H9 (cell line): ENCODE measurements at regions not wholly inside any gene's neighbourhood (a gene's known extent, or its start where the extent isn't known, plus 50 kb on each side); places are given as distances from the start of the nearest gene placed in this dataset.

Experiments used
- DNase-seq: peaks from one replicate; pipeline ENCODE4 v3.0.0-alpha.2; 2017
- H2AFZ ChIP-seq: one replicate; pipeline ENCODE4 v1.6.1; 2013; ENCODE audit warnings: mild to moderate bottlenecking, low read length, control low read depth, moderate library complexity
- H2AK5ac ChIP-seq: 2 replicates; pipeline ENCODE4 v1.6.1; 2013; ENCODE audit warnings: low read length, control low read depth, mixed read lengths; ENCODE audit not compliant: insufficient read length
- H2BK120ac ChIP-seq: one replicate; pipeline ENCODE4 v1.6.1; 2013; ENCODE audit warnings: low read depth, mild to moderate bottlenecking, low read length, control low read depth, inconsistent platforms; ENCODE audit not compliant: poor library complexity, severe bottlenecking
- H2BK12ac ChIP-seq: 2 replicates; pipeline ENCODE4 v1.6.1; 2013; ENCODE audit warnings: low read length, control low read depth, mixed read lengths, low read depth; ENCODE audit not compliant: insufficient read length
- H2BK15ac ChIP-seq: 2 replicates; pipeline ENCODE4 v1.6.1; 2013; ENCODE audit warnings: low read depth, low read length, control low read depth
- H2BK20ac ChIP-seq: one replicate; pipeline ENCODE4 v1.6.1; 2013; ENCODE audit warnings: low read depth, mild to moderate bottlenecking, low read length, control low read depth, inconsistent platforms; ENCODE audit not compliant: poor library complexity, severe bottlenecking
- H2BK5ac ChIP-seq: 2 replicates; pipeline ENCODE4 v1.6.1; 2013; ENCODE audit warnings: low read length, control low read depth, mixed read lengths; ENCODE audit not compliant: insufficient read length
- H3K14ac ChIP-seq: 2 replicates; pipeline ENCODE4 v1.6.1; 2013; ENCODE audit warnings: low read length, control low read depth; ENCODE audit not compliant: insufficient read depth
- H3K18ac ChIP-seq: 2 replicates; pipeline ENCODE4 v1.6.1; 2013; ENCODE audit warnings: low read depth, mild to moderate bottlenecking, mixed read lengths, low read length, control low read depth; ENCODE audit not compliant: insufficient read length
- H3K23ac ChIP-seq: 2 replicates; pipeline ENCODE4 v1.6.1; 2013; ENCODE audit warnings: low read length, control low read depth, mixed read lengths, low read depth; ENCODE audit not compliant: insufficient read length
- H3K23me2 ChIP-seq: 2 replicates; pipeline ENCODE4 v1.6.1; 2013; ENCODE audit warnings: low read depth, mild to moderate bottlenecking, mixed read lengths, low read length, control low read depth; ENCODE audit not compliant: insufficient read length, poor library complexity, severe bottlenecking
- H3K27ac ChIP-seq: 2 replicates; pipeline ENCODE4 v1.5.1; 2013; ENCODE audit warnings: low read length, control low read depth, mixed read lengths, low read depth; ENCODE audit not compliant: insufficient read length
- H3K27me3 ChIP-seq: 2 replicates; pipeline ENCODE4 v1.6.1; 2013; ENCODE audit warnings: low read length, control low read depth, inconsistent platforms; ENCODE audit not compliant: insufficient read depth
- H3K4ac ChIP-seq: 2 replicates; pipeline ENCODE4 v1.6.1; 2013; ENCODE audit warnings: low read depth, mild to moderate bottlenecking, control low read depth, inconsistent platforms, low read length, moderate library complexity
- H3K4me1 ChIP-seq: 2 replicates; pipeline ENCODE4 v1.6.1; 2013; ENCODE audit warnings: low read length, control low read depth, inconsistent platforms; ENCODE audit not compliant: insufficient read depth
- H3K4me2 ChIP-seq: 2 replicates; pipeline ENCODE4 v1.6.1; 2013; ENCODE audit warnings: low read length, control low read depth, mixed read lengths; ENCODE audit not compliant: insufficient read length, insufficient read depth
- H3K56ac ChIP-seq: 2 replicates; pipeline ENCODE4 v1.6.1; 2013; ENCODE audit warnings: low read depth, mild to moderate bottlenecking, mixed read lengths, low read length, control low read depth; ENCODE audit not compliant: insufficient read length
- H3K79me1 ChIP-seq: 2 replicates; pipeline ENCODE4 v1.6.1; 2013; ENCODE audit warnings: low read depth, mild to moderate bottlenecking, moderate library complexity, low read length, control low read depth, inconsistent platforms; ENCODE audit not compliant: insufficient read depth, poor library complexity, severe bottlenecking
- H3K79me2 ChIP-seq: 2 replicates; pipeline ENCODE4 v1.6.1; 2013; ENCODE audit warnings: low read length, control low read depth, inconsistent platforms; ENCODE audit not compliant: insufficient read depth
- H3K9ac ChIP-seq: 2 replicates; pipeline ENCODE4 v1.6.1; 2013; ENCODE audit warnings: low read length, control low read depth, mixed read lengths; ENCODE audit not compliant: insufficient read length; ENCODE audit errors: extremely low read depth
- H3K9me3 ChIP-seq: one replicate; pipeline ENCODE4 v1.6.1; 2013; ENCODE audit warnings: low read depth, low read length, inconsistent platforms; ENCODE audit not compliant: control insufficient read depth
- H3T11ph ChIP-seq: one replicate; pipeline ENCODE4 v1.6.1; 2013; ENCODE audit warnings: mild to moderate bottlenecking, low read length, control low read depth, inconsistent platforms
- H4K20me1 ChIP-seq: one replicate; pipeline ENCODE4 v1.6.1; 2013; ENCODE audit not compliant: control insufficient read depth, insufficient read length, insufficient read depth
- H4K5ac ChIP-seq: 2 replicates; pipeline ENCODE4 v1.6.1; 2013; ENCODE audit warnings: low read depth, mild to moderate bottlenecking, mixed read lengths, low read length, control low read depth; ENCODE audit not compliant: insufficient read length
- H4K8ac ChIP-seq: replicated peaks from 2 replicates; pipeline ENCODE4 v1.6.1; 2013; ENCODE audit warnings: low read length, control low read depth, mixed read lengths, low read depth; ENCODE audit not compliant: insufficient read length
- H4K91ac ChIP-seq: 2 replicates; pipeline ENCODE4 v1.6.1; 2013; ENCODE audit warnings: low read depth, mild to moderate bottlenecking, moderate library complexity, mixed read lengths, low read length, control low read depth; ENCODE audit not compliant: insufficient read length
- H3K27ac Mint-ChIP-seq, 3 experiments: 2 replicates in 2 of 3; 3 replicates in 1 of 3; pipeline ENCODE4 v1.8.0; 2020 to 2021; ENCODE audit warnings: mixed read lengths in 3 of 3, mild to moderate bottlenecking in 1 of 3, moderate library complexity in 1 of 3
- H3K27me3 Mint-ChIP-seq: 2 replicates; pipeline ENCODE4 v1.8.0; 2021; ENCODE audit warnings: low read depth, mild to moderate bottlenecking, moderate library complexity, mixed read lengths
- H3K36me3 Mint-ChIP-seq, 3 experiments: 2 replicates in 2 of 3; 3 replicates in 1 of 3; pipeline ENCODE4 v1.8.0; 2020 to 2021; ENCODE audit warnings: low read depth in 3 of 3, mixed read lengths in 3 of 3; ENCODE audit not compliant: insufficient read depth in 1 of 3
- H3K4me1 Mint-ChIP-seq, 2 experiments: 2 replicates each; pipeline ENCODE4 v1.8.0; 2020; ENCODE audit warnings: mixed read lengths in 2 of 2
- H3K4me3 Mint-ChIP-seq, 2 experiments: 2 replicates in 1 of 2; 3 replicates in 1 of 2; pipeline ENCODE4 v1.8.0; 2020 to 2021; ENCODE audit warnings: mild to moderate bottlenecking in 2 of 2, mixed read lengths in 2 of 2, moderate library complexity in 1 of 2
- H3K9me3 Mint-ChIP-seq, 2 experiments: 2 replicates in 1 of 2; 3 replicates in 1 of 2; pipeline ENCODE4 v1.8.0; 2020; ENCODE audit warnings: mild to moderate bottlenecking in 2 of 2, mixed read lengths in 2 of 2, moderate library complexity in 1 of 2
- CTCF ChIP-seq: fragments of 200-600 bp; sonication (generic); conservative IDR thresholded peaks from 3 replicates; pipeline ENCODE4 v1.8.0; 2021; ENCODE audit warnings: antibody characterized with exemption, mild to moderate bottlenecking
- WGBS: extraction: QIAGEN DNeasy Blood & Tissue Kit; methylation state at CpG from one replicate; pipeline ENCODE4 v1.1.7; 2013; ENCODE audit warnings: missing lambda C conversion rate, low lambda C conversion rate, mixed read lengths; ENCODE audit not compliant: insufficient read length; ENCODE audit errors: extremely low coverage; 5-methylcytosine and 5-hydroxymethylcytosine counted together

- H3K18ac ChIP-seq = no peak overlapping the region
- H4K20me1 ChIP-seq = no peaks in the 10 kb centered on the region
- no peak overlapping the region for H2AK5ac ChIP-seq
- H3K4ac ChIP-seq = no peak overlapping the region
- H2BK15ac ChIP-seq = no peak overlapping the region
- no peak overlapping the region for H4K8ac ChIP-seq
- H2BK12ac ChIP-seq = no peak overlapping the region
- H3K9me3 ChIP-seq = no peaks in the 10 kb centered on the region
- H2BK20ac ChIP-seq = no peak overlapping the region
- H3K23ac ChIP-seq = no peak overlapping the region
- H3K27me3 Mint-ChIP-seq = no peaks in the 10 kb centered on the region; the same call in 1 of the 2 replicates
- no peaks in the 10 kb centered on the region for H3K9me3 Mint-ChIP-seq
- peaks cover 4% of the 10 kb centered on the region; the same call in 1 of the 2 replicates for H3K4me1 ChIP-seq
- H3K27me3 ChIP-seq = no peaks in the 10 kb centered on the region
- H2AFZ ChIP-seq = no peak overlapping the region
- no peak overlapping the region for H3K27ac ChIP-seq
- no peaks in the 10 kb centered on the region for H3K79me1 ChIP-seq
- no peaks in the 10 kb centered on the region for H3K36me3 Mint-ChIP-seq
- H2BK5ac ChIP-seq = no peak overlapping the region
- DNase-seq = no peak
- H3K79me2 ChIP-seq = no peaks in the 10 kb centered on the region
- H3K4me3 Mint-ChIP-seq = no peak overlapping the region
- H3T11ph ChIP-seq = no peak overlapping the region
- peaks cover 16 to 19% of the 10 kb centered on the region in 2 experiments for H3K4me1 Mint-ChIP-seq
- H3K14ac ChIP-seq = no peak overlapping the region
- H3K23me2 ChIP-seq = no peaks in the 10 kb centered on the region
- H3K9ac ChIP-seq = no peak overlapping the region
- peak overlapping the region in 1 of 3 experiments; percentile 62; a peak in 1 of 7 replicates for H3K27ac Mint-ChIP-seq
- H3K56ac ChIP-seq = no peak overlapping the region
- no peak overlapping the region for H2BK120ac ChIP-seq
- no CpG with 5 or more reads among the region's 14 CpGs for WGBS
- H4K91ac ChIP-seq = no peak overlapping the region
- H4K5ac ChIP-seq = no peak overlapping the region
- TF ChIP-seq CTCF = no peak
- no peak overlapping the region for H3K4me2 ChIP-seq
These were observed 561.8 kb upstream of the MKI67 start for GRCh38 chr10:128687927-128688549.
